Heart right ventricle (tissue), 16 donors: ENCODE measurements at regions not wholly inside any gene's neighbourhood (a gene's known extent, or its start where the extent isn't known, plus 50 kb on each side); places are given as distances from the start of the nearest gene placed in this dataset.

Source experiments
- ATAC-seq, 8 donors: fragments of 200-7000 bp; cut with Tn5 transposase; one replicate each; pipeline ENCODE4 v1.9.1; 2020; ENCODE audit warnings: mild to moderate bottlenecking in 8 of 8, moderate library complexity in 8 of 8, moderate number of reproducible peaks in 1 of 8
- DNase-seq, 2 donors: peaks; one replicate each; pipeline ENCODE4 v3.0.0-alpha.2; 2020
- H3K27ac ChIP-seq, 10 donors: fragments of 200-600 bp; sonication (generic) in 2 of 10; one replicate each; pipeline versions ENCODE4 v1.5.0 to v1.8.0; 2020 to 2022; ENCODE audit warnings: mild to moderate bottlenecking in 3 of 10
- H3K27me3 ChIP-seq, 7 donors: fragments of 200-600 bp; one replicate each; pipeline ENCODE4 v1.8.0; 2021 to 2022; ENCODE audit warnings: mild to moderate bottlenecking in 2 of 7
- H3K36me3 ChIP-seq, 9 donors: fragments of 200-600 bp; sonication (generic) in 1 of 9; one replicate each; pipeline versions ENCODE4 v1.5.0 to v1.8.0; 2020 to 2022; ENCODE audit warnings: mild to moderate bottlenecking in 2 of 9
- H3K4me1 ChIP-seq, 9 donors: fragments of 200-600 bp; sonication (generic) in 1 of 9; one replicate each; pipeline versions ENCODE4 v1.5.0 to v1.8.0; 2020 to 2022; ENCODE audit warnings: mild to moderate bottlenecking in 4 of 9
- H3K4me3 ChIP-seq, 10 donors: fragments of 200-600 bp; sonication (generic) in 2 of 10; one replicate each; pipeline versions ENCODE4 v1.5.0 to v1.8.0; 2020 to 2022; ENCODE audit warnings: mild to moderate bottlenecking in 7 of 10, moderate library complexity in 2 of 10
- H3K9me3 ChIP-seq, 11 donors: fragments of 200-600 bp in 10 of 11; sonication (generic) in 2 of 11; one replicate each; pipeline versions ENCODE4 v1.5.0 to v1.8.0; 2013 to 2022; ENCODE audit warnings: mild to moderate bottlenecking in 2 of 11, control low read depth in 1 of 11, moderate library complexity in 1 of 11
- WGBS, 2 donors: extraction: QIAGEN DNeasy Blood & Tissue Kit; methylation state at CpG; one replicate each; pipeline ENCODE4 v1.1.7; 2013; ENCODE audit warnings: inconsistent platforms in 1 of 2; 5-methylcytosine and 5-hydroxymethylcytosine counted together
- intact Hi-C, 10 donors: fragments of 100-400 bp; cut with DNase I; formaldehyde crosslinking; loops; one replicate each; pipeline versions ENCODE4 v1.11.1 to v1.14.2; 2022
- TF ChIP-seq, protein P1 (sequence below), 9 donors: fragments of 200-600 bp; sonication (generic) in 2 of 9; IDR thresholded peaks; one replicate each; pipeline versions ENCODE4 v1.5.0 to v1.8.0; 2021 to 2022; ENCODE audit warnings: antibody characterized with exemption in 9 of 9, mild to moderate bottlenecking in 5 of 9, moderate library complexity in 1 of 9
- donor health status: Arrhythmogenic right ventricular cardiomyopathy.
- donor health status: ischemic (EF 13 %, LVEDD 7.1; RV severe dilation, severe dysfunction).
- donor health status: healthy with polysubstance abuse.
- donor health status: DM: no; HTN: yes; CAD: no.
- donor health status: DM: no; HTN: no; CAD: no.
- donor health status: ischemic (EF 25% LVEDD 6.9; RV normal size, moderate dysfunction).
- donor health status: ischemic (EF 25% LVEDD 5.7; RV mildly dilated, moderate dysfunction).
- donor health status: healthy.
- donor health status: DM: yes; HTN: yes; CAD: no.
- donor health status: Ischemic cardiomyopathy.
- donor health status: ischemic (EF 35%, LVEDD 5.7; RV mildly dilated, moderate dysfunction).
- donor health status: nonischemic (EF 11% LVEDD 7.7; RV severe dilation, severe dysfunction).
- donor health status: DM: yes; HTN: yes; CAD: no.
- donor health status: PGD.
- donor health status: ischemic (EF 29% LVEDD 5.4; RV normal size, mild dysfunction).
- donor health status: nonischemic (EF 23%, LVEDD 6.1; RV moderate dilation, normal function).

DNA sequence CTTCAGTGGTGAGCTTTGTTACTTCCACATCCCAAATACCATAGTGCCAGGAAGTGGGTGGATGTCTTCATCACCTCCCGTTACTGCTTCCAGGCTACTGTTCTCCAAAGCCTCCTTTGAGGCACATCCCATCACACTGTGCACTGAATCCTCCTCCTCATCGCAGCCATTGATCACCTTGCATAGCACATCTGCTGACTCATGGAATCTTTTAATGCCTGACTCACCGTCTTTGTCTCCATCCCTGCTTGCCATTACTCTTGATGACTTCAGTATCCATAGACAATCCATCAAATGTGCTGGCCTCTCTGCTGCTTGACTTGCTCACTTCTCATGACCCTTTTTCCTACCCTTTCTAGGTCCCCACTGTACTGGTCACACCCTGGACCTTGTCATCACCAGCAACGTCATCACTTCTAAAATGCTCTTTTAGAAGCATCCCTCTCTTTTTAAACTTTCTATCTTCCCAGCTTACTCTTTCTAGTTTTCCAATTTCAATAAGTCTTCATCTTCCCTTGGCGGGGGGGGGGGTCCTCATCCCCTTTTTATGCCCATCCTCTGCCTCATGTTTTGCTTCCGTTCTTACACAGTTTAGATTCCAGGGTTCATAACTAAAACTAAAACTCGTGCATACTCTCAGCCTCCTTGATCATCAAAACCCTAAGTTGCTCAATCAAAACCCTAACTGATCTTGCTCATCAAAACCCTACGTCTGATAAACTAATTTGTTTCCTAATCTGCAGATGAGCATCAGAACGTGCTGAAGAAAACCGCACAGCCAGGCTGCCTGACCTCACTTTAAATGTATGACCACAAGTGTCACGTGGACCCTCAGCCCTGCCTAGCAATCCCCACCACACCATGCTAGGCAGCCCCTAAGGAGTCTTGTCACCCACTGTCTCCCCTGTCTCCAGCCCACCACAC lies 289.7 kb upstream of the ZFHX3 start:
- intact Hi-C loops = no loop called here
- Histone ChIP-seq H3K36me3 (no peaks in the 10 kb centered on the region), H3K9me3 (no peaks in the 10 kb centered on the region), H3K4me1 (no peaks in the 10 kb centered on the region), H3K27ac (no peak overlapping the region), H3K4me3 (no peak overlapping the region), H3K27me3 (peaks cover 0 to 11% (median under 1%) of the 10 kb centered on the region in 7 donors)
- DNase-seq (no peak), ATAC-seq (no peak)
- TF ChIP-seq, protein P1, sequence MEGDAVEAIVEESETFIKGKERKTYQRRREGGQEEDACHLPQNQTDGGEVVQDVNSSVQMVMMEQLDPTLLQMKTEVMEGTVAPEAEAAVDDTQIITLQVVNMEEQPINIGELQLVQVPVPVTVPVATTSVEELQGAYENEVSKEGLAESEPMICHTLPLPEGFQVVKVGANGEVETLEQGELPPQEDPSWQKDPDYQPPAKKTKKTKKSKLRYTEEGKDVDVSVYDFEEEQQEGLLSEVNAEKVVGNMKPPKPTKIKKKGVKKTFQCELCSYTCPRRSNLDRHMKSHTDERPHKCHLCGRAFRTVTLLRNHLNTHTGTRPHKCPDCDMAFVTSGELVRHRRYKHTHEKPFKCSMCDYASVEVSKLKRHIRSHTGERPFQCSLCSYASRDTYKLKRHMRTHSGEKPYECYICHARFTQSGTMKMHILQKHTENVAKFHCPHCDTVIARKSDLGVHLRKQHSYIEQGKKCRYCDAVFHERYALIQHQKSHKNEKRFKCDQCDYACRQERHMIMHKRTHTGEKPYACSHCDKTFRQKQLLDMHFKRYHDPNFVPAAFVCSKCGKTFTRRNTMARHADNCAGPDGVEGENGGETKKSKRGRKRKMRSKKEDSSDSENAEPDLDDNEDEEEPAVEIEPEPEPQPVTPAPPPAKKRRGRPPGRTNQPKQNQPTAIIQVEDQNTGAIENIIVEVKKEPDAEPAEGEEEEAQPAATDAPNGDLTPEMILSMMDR (IDR thresholded peaks at IDR 0.05) = no peak
- WGBS, 2 donors = 81 to 89% methylated on average over 11 of the region's 11 CpGs

DNA sequence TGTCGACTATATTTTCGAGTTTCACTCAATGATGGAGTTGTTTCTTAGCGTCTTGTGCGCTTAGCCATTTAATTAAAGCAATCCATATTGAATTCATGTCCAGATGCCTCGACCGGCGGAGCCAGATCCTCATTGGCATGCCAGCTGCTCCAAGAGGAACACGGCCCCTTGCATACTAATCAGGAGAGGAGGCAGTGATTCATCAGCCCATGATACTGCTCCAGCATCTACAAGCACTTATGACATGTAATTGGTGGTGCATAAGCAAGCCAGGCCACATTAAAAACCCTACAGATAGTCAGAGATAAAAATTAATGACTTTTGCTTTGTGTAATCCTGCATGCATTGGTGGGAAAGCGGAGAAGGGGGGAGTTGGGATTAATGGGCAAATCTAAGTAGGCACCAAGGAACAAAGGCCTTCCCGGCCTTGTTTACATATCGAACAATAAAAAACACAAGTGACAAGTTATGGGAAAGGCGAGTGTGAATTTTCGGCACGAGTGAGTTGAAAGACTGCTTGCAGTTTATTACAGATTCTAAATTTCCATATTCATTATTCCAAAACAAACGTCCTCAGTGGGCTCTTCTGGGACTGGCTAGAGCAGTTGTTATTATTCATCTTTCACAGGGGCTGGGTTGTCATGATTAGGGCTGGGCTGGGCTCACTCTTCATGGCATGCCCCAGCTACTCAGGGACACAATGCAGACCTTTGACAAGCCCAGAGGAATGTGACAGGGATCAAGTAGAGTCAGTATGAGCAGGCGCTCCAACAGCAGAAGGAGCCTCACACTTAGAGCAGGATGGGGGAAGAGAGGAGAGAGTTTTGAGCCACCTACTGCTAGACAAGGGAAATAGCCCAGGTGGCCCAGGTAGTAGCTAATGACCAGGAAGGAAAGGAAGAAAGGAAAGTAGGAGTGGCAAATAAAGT lies 281.7 kb upstream of the ZFHX3 start:
- H3K4me3 ChIP-seq = no peak overlapping the region
- 76 to 80% methylated on average over 16 of the region's 16 CpGs for WGBS, 2 donors
- DNase-seq = no peak
- no peaks in the 10 kb centered on the region for H3K9me3 ChIP-seq
- no peaks in the 10 kb centered on the region for H3K4me1 ChIP-seq
- TF ChIP-seq, protein P1 (IDR thresholded peaks at IDR 0.05) = no peak
- no peak overlapping the region for H3K27ac ChIP-seq
- intact Hi-C loops = no loop called here
- H3K27me3 ChIP-seq = peaks cover 0 to 15% (median 4%) of the 10 kb centered on the region in 7 donors
- no peaks in the 10 kb centered on the region for H3K36me3 ChIP-seq
- ATAC-seq = no peak

DNA sequence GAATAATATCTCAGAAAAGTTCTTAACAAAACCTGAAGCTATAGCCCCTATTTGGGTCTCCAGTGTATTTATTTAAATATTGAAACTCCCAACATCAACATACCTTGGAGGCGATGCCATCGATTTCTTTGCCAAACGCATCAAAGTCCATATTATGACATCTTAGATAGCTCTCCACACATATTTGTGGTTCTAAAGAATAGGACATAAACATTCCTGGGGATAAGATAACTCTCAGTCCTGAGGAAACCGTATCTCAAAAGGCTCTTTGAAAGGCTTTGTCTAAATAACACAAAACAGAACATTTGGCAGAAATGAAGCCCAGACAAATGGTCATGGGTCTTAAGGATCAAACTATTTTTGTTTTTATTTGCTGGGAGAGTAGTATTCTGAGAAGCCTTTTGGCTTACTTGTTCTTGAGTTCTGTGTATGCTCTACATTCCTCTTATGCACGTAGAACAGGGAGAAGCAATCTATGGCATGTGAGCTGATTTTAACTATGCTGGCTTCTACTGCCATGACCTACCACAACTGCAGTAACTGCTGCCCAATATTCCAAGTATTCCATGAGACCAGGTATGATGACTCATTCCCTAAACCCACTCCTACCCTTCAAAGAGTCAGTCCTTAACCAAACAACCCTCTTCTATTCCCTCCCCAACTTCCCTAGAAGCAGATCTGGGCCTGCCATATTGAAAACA lies 279.0 kb upstream of the ZFHX3 start:
- Histone ChIP-seq H3K9me3 (no peaks in the 10 kb centered on the region), H3K27me3 (peaks cover 0 to 15% (median 4%) of the 10 kb centered on the region in 7 donors), H3K27ac (no peak overlapping the region), H3K36me3 (no peaks in the 10 kb centered on the region), H3K4me3 (no peak overlapping the region), H3K4me1 (no peaks in the 10 kb centered on the region)
- no peak for ATAC-seq
- no peak for DNase-seq
- intact Hi-C loops = no loop called here
- TF ChIP-seq, protein P1 (IDR thresholded peaks at IDR 0.05) = no peak
- 55 to 68% methylated on average over 5 of the region's 5 CpGs for WGBS, 2 donors

DNA sequence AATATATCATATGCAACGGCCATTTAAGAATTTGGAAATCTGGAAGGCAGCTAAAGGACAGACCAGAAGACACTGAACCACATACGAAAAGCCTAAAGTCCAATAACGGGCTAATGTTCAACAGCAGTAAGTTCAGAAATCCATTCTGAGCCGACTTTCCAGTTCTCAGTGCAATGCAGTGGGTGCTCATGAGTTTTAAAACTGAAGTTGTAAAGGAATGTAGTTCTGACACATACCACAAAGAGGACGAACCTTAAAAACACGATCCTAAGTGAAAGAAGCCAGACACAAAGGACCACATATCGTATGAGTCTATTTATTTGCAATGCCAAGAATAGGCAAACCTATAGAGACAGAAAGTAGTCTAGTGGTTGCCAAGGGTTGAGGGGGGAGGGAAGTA lies 278.3 kb upstream of the ZFHX3 start:
- H3K4me1 ChIP-seq = no peaks in the 10 kb centered on the region
- H3K27ac ChIP-seq = no peak overlapping the region
- intact Hi-C loops = no loop called here
- H3K9me3 ChIP-seq = no peaks in the 10 kb centered on the region
- peaks cover 0 to 13% (median 4%) of the 10 kb centered on the region in 7 donors for H3K27me3 ChIP-seq
- TF ChIP-seq, protein P1 (IDR thresholded peaks at IDR 0.05) = no peak
- DNase-seq (no peak), ATAC-seq (no peak)
- no peaks in the 10 kb centered on the region for H3K36me3 ChIP-seq
- WGBS, 2 donors = 82% methylated on average over 7 of the region's 7 CpGs
- H3K4me3 ChIP-seq = no peak overlapping the region
